ENCODE measurements at regions not wholly inside any gene's neighbourhood (a gene's known extent, or its start where the extent isn't known, plus 50 kb on each side); places are given as distances from the start of the nearest gene placed in this dataset.

GRCh38 chr13:90142251-90142650, 1205.2 kb upstream of the MIR17HG start:
- DNase-seq (ENCODE audit: low read depth in 2 of 2) = no peak

- DNase-seq (ENCODE audit: low read depth in 2 of 2) = no peak
Observed at GRCh38 chr13:90154311-90154960, 1193.1 kb upstream of the MIR17HG start.

- DNase-seq (ENCODE audit: low read depth in 2 of 2) = no peak
Observed at GRCh38 chr13:90156390-90156789, 1191.1 kb upstream of the MIR17HG start.

- no peak for DNase-seq (ENCODE audit: low read depth in 2 of 2)
Observed at GRCh38 chr13:90168953-90169352, 1178.5 kb upstream of the MIR17HG start.

GRCh38 chr13:90170208-90170607, 1177.3 kb upstream of the MIR17HG start:
- no peak for DNase-seq (ENCODE audit: low read depth in 2 of 2)

- DNase-seq (ENCODE audit: low read depth in 2 of 2) = no peak
Observed at GRCh38 chr13:90171649-90172048, 1175.8 kb upstream of the MIR17HG start.

GRCh38 chr13:90177512-90177911, 1170.0 kb upstream of the MIR17HG start:
- no peak for DNase-seq (ENCODE audit: low read depth in 2 of 2)

- no peak for DNase-seq (ENCODE audit: low read depth in 2 of 2)
Observed at GRCh38 chr13:90184355-90184754, 1163.1 kb upstream of the MIR17HG start.

- no peak for DNase-seq (ENCODE audit: low read depth in 2 of 2)
Observed at GRCh38 chr13:90185734-90186133, 1161.8 kb upstream of the MIR17HG start.

- DNase-seq (ENCODE audit: low read depth in 2 of 2) = no peak
Observed at GRCh38 chr13:90187478-90188350, 1159.8 kb upstream of the MIR17HG start.

- DNase-seq (ENCODE audit: low read depth in 2 of 2) = no peak
Observed at GRCh38 chr13:90188351-90188636, 1159.2 kb upstream of the MIR17HG start.

- DNase-seq (ENCODE audit: low read depth in 2 of 2) = no peak
Observed at GRCh38 chr13:90197722-90198121, 1149.8 kb upstream of the MIR17HG start.

GRCh38 chr13:90201202-90201601, 1146.3 kb upstream of the MIR17HG start:
- no peak for DNase-seq (ENCODE audit: low read depth in 2 of 2)

GRCh38 chr13:90201676-90202460, 1145.6 kb upstream of the MIR17HG start:
- no peak for DNase-seq (ENCODE audit: low read depth in 2 of 2)

- no peak for DNase-seq (ENCODE audit: low read depth in 2 of 2)
Observed at GRCh38 chr13:90205081-90205480, 1142.4 kb upstream of the MIR17HG start.

GRCh38 chr13:90205911-90206310, 1141.6 kb upstream of the MIR17HG start:
- no peak for DNase-seq (ENCODE audit: low read depth in 2 of 2)

- no peak for DNase-seq (ENCODE audit: low read depth in 2 of 2)
Observed at GRCh38 chr13:90217275-90217674, 1130.2 kb upstream of the MIR17HG start.

GRCh38 chr13:90222758-90223157, 1124.7 kb upstream of the MIR17HG start:
- DNase-seq (ENCODE audit: low read depth in 2 of 2) = no peak

- no peak for DNase-seq (ENCODE audit: low read depth in 2 of 2)
Observed at GRCh38 chr13:90230311-90230710, 1117.2 kb upstream of the MIR17HG start.

GRCh38 chr13:90232291-90232690, 1115.2 kb upstream of the MIR17HG start:
- DNase-seq (ENCODE audit: low read depth in 2 of 2) = no peak

- DNase-seq (ENCODE audit: low read depth in 2 of 2) = no peak
Observed at GRCh38 chr13:90233933-90234672, 1113.4 kb upstream of the MIR17HG start.

GRCh38 chr13:90237852-90238251, 1109.6 kb upstream of the MIR17HG start:
- no peak for DNase-seq (ENCODE audit: low read depth in 2 of 2)

Data from activated CD4-positive, alpha-beta T cell treated with anti-CD3 and anti-CD28 coated beads for 24 hours (primary cell).